Liver (tissue), 8 donors: ENCODE measurements at regions not wholly inside any gene's neighbourhood (a gene's known extent, or its start where the extent isn't known, plus 50 kb on each side); places are given as distances from the start of the nearest gene placed in this dataset.

ENCODE experiments used
- DNase-seq: peaks from one replicate; pipeline ENCODE4 v3.0.0-alpha.2; 2017; ENCODE audit warnings: low spot score
- H3K27ac ChIP-seq, 2 donors: one replicate each; pipeline ENCODE4 v1.7.0; 2013; ENCODE audit warnings: inconsistent platforms in 2 of 2, low read length in 2 of 2, control low read depth in 1 of 2, low read depth in 1 of 2, mild to moderate bottlenecking in 1 of 2
- H3K27me3 ChIP-seq, 4 donors: one replicate each; pipeline versions ENCODE4 v1.6.1 to v1.7.0; 2013; ENCODE audit warnings: low read length in 3 of 4, inconsistent platforms in 1 of 4, mild to moderate bottlenecking in 1 of 4, moderate library complexity in 1 of 4; ENCODE audit not compliant: control insufficient read depth in 4 of 4, insufficient read depth in 4 of 4
- H3K36me3 ChIP-seq, 4 donors: one replicate each; pipeline versions ENCODE4 v1.6.1 to v1.7.0; 2013; ENCODE audit warnings: low read length in 3 of 4, mild to moderate bottlenecking in 3 of 4, low read depth in 1 of 4, moderate library complexity in 1 of 4; ENCODE audit not compliant: control insufficient read depth in 4 of 4, insufficient read depth in 3 of 4
- H3K4me1 ChIP-seq, 4 donors: one replicate each; pipeline versions ENCODE4 v1.6.1 to v1.7.0; 2013; ENCODE audit warnings: low read length in 3 of 4, mild to moderate bottlenecking in 3 of 4, moderate library complexity in 1 of 4; ENCODE audit not compliant: control insufficient read depth in 4 of 4, insufficient read depth in 4 of 4
- H3K4me3 ChIP-seq, 3 donors: one replicate each; pipeline versions ENCODE4 v1.6.1 to v1.7.0; 2013; ENCODE audit warnings: low read length in 3 of 3, control low read depth in 1 of 3, low read depth in 1 of 3, mild to moderate bottlenecking in 1 of 3
- H3K9ac ChIP-seq, 2 donors: one replicate each; pipeline ENCODE4 v1.7.0; 2013; ENCODE audit warnings: low read length in 2 of 2, mild to moderate bottlenecking in 2 of 2, moderate library complexity in 2 of 2, control low read depth in 1 of 2, low read depth in 1 of 2
- H3K9me3 ChIP-seq, 4 donors: one replicate each; pipeline versions ENCODE4 v1.6.1 to v1.7.0; 2013; ENCODE audit warnings: low read length in 3 of 4; ENCODE audit not compliant: control insufficient read depth in 4 of 4
- ATF3 ChIP-seq: IDR thresholded peaks from 2 replicates; pipeline ENCODE4 v1.6.1; 2016; ENCODE audit warnings: antibody characterized with exemption
- CTCF ChIP-seq: fragments of 150-350 bp; IDR thresholded peaks from 2 replicates; pipeline ENCODE4 v1.5.1; 2017; ENCODE audit warnings: improper control_type of control experiment, low read depth, low read length; ENCODE audit not compliant: missing input control
- EGR1 ChIP-seq, 2 donors: IDR thresholded peaks; 2 replicates each; pipeline ENCODE4 v1.6.1; 2016 to 2018; ENCODE audit warnings: antibody characterized with exemption in 2 of 2, low read depth in 2 of 2
- FOXA1 ChIP-seq: IDR thresholded peaks from 2 replicates; pipeline ENCODE4 v1.6.1; 2016; ENCODE audit warnings: antibody characterized with exemption
- FOXA2 ChIP-seq: IDR thresholded peaks from 2 replicates; pipeline ENCODE4 v1.6.1; 2016; ENCODE audit warnings: antibody characterized with exemption
- HNF4A ChIP-seq, 2 donors: conservative IDR thresholded peaks; 2 replicates each; pipeline ENCODE4 v1.6.1; 2016; ENCODE audit warnings: antibody characterized with exemption in 2 of 2, mild to moderate bottlenecking in 2 of 2
- REST ChIP-seq: IDR thresholded peaks from 2 replicates; pipeline ENCODE4 v1.6.1; 2016; ENCODE audit warnings: antibody characterized with exemption, mild to moderate bottlenecking
- SP1 ChIP-seq: IDR thresholded peaks from 2 replicates; pipeline ENCODE4 v1.6.1; 2018; ENCODE audit warnings: antibody characterized with exemption, mild to moderate bottlenecking
- TAF1 ChIP-seq: conservative IDR thresholded peaks from 2 replicates; pipeline ENCODE4 v1.6.1; 2016; ENCODE audit warnings: antibody characterized with exemption, mild to moderate bottlenecking
- WGBS: extraction: QIAGEN DNeasy Blood & Tissue Kit; methylation state at CpG from one replicate; pipeline ENCODE4 v1.1.7; 2013; 5-methylcytosine and 5-hydroxymethylcytosine counted together
- donor health status: healthy.
- donor health status: healthy.
- donor health status: healthy.
- donor health status: healthy.
- donor health status: healthy.

GRCh38 chr16:56094231-56094630 is 97.1 kb upstream of the GNAO1 start (continued):
- no peak for TF ChIP-seq REST
- TF ChIP-seq ATF3: no peak
- TF ChIP-seq CTCF: no peak

GRCh38 chr16:56093055-56093454 is 98.2 kb upstream of the GNAO1 start:
- H3K36me3 ChIP-seq: no peaks in the 10 kb centered on the region
- no peaks in the 10 kb centered on the region for H3K9me3 ChIP-seq
- no peak overlapping the region for H3K27ac ChIP-seq
- no peaks in the 10 kb centered on the region for H3K4me1 ChIP-seq
- no peaks in the 10 kb centered on the region for H3K27me3 ChIP-seq
- WGBS: 82% methylated on average over 2 of the region's 2 CpGs
- no peak for DNase-seq
- no peak overlapping the region for H3K4me3 ChIP-seq
- TF ChIP-seq SP1 (no peak), CTCF (no peak), FOXA1 (no peak), EGR1 (IDR thresholded peaks at IDR 0.05; ENCODE audit: low read depth in 2 of 2) (no peak), HNF4A (conservative IDR thresholded peaks at IDR 0.05) (peak in 1 of 2 donors; percentile 10)
- H3K9ac ChIP-seq: no peak overlapping the region

GRCh38 chr16:56090076-56090475 is 101.2 kb upstream of the GNAO1 start:
- Histone ChIP-seq H3K9ac (no peak overlapping the region), H3K4me3 (no peak overlapping the region), H3K4me1 (no peaks in the 10 kb centered on the region), H3K9me3 (no peaks in the 10 kb centered on the region), H3K36me3 (no peaks in the 10 kb centered on the region), H3K27me3 (no peaks in the 10 kb centered on the region), H3K27ac (no peak overlapping the region)
- TF ChIP-seq FOXA1: no peak
- TF ChIP-seq TAF1: no peak
- TF ChIP-seq CTCF: no peak
- TF ChIP-seq FOXA2: no peak
- 87% methylated on average over 2 of the region's 2 CpGs for WGBS
- DNase-seq: no peak
